ENCODE measurements at regions not wholly inside any gene's neighbourhood (a gene's known extent, or its start where the extent isn't known, plus 50 kb on each side); places are given as distances from the start of the nearest gene placed in this dataset.
A peak's percentile ranks its signal among the peaks of the same experiment; 100 is the strongest.

DNA sequence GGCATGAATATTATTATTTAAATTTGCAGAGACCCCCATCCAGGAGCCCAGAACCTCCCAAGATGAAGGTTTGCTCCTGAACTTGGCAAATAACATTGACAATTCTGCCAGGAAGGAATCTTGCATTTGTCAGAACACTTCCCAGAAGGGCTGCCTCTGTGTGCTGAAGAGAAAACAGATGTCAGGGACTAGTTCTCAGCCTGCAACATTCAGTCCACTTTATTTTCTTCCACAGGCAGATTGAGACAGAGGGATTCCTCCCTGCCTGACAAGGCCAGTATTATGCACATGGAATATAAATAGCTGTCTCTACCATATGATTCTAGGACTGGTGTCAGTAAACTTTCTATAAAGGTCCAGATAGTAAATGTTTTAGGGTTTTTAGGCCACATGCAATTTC is 171.5 kb upstream of the SIX2 start:
- H3K27ac ChIP-seq (ENCODE audit: low read depth in 1 of 2, low read length in 2 of 2), result no peak overlapping the region
- H3K27ac Mint-ChIP-seq, result no peak overlapping the region
- peaks cover 11 to 13% of the 10 kb centered on the region in 2 donors for H3K4me1 ChIP-seq (ENCODE audit: control insufficient read depth in 1 of 2, insufficient read depth in 2 of 2, low read length in 2 of 2)
- intact Hi-C loops (cut with micrococcal nuclease), result no loop called here
- TF ChIP-seq, protein P1, sequence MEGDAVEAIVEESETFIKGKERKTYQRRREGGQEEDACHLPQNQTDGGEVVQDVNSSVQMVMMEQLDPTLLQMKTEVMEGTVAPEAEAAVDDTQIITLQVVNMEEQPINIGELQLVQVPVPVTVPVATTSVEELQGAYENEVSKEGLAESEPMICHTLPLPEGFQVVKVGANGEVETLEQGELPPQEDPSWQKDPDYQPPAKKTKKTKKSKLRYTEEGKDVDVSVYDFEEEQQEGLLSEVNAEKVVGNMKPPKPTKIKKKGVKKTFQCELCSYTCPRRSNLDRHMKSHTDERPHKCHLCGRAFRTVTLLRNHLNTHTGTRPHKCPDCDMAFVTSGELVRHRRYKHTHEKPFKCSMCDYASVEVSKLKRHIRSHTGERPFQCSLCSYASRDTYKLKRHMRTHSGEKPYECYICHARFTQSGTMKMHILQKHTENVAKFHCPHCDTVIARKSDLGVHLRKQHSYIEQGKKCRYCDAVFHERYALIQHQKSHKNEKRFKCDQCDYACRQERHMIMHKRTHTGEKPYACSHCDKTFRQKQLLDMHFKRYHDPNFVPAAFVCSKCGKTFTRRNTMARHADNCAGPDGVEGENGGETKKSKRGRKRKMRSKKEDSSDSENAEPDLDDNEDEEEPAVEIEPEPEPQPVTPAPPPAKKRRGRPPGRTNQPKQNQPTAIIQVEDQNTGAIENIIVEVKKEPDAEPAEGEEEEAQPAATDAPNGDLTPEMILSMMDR (IDR thresholded peaks at IDR 0.05), result no peak
- H3K4me3 Mint-ChIP-seq, result no peak overlapping the region
- no peaks in the 10 kb centered on the region for H4K20me1 ChIP-seq (ENCODE audit: insufficient read depth, low read length)
- H2AFZ ChIP-seq (ENCODE audit: insufficient read depth, low read depth, low read length, poor library complexity, severe bottlenecking), result no peak overlapping the region
- peaks cover 2 to 10% (median 7%) of the 10 kb centered on the region in 7 donors for H3K9me3 Mint-ChIP-seq
- no peaks in the 10 kb centered on the region for H3K79me2 ChIP-seq (ENCODE audit: insufficient read depth, low read length)
- no peaks in the 10 kb centered on the region for H3K36me3 ChIP-seq (replicated peaks in 1 of 2; ENCODE audit: control insufficient read depth in 1 of 2, insufficient read depth in 2 of 2, low read length in 2 of 2)
- no peaks in the 10 kb centered on the region for H3K36me3 Mint-ChIP-seq
- no peak overlapping the region for H3K9ac ChIP-seq (ENCODE audit: insufficient read depth, low read length, poor library complexity, severe bottlenecking)
- DNase-seq, result no peak
- H3K27me3 ChIP-seq (ENCODE audit: control insufficient read depth in 2 of 2, insufficient read depth in 2 of 2, low read length in 2 of 2), result peaks cover 15 to 24% of the 10 kb centered on the region in 2 donors
- no peaks in the 10 kb centered on the region for H3K9me3 ChIP-seq (replicated peaks in 1 of 2; ENCODE audit: control insufficient read depth in 1 of 2, insufficient read depth in 1 of 2, low read length in 2 of 2)
- peaks cover 20 to 60% (median 36%) of the 10 kb centered on the region in 3 donors for H3K27me3 Mint-ChIP-seq (ENCODE audit: low read depth in 3 of 3)
- H3K4me1 Mint-ChIP-seq, result peaks cover 19% of the 10 kb centered on the region
- H3K4me3 ChIP-seq (replicated peaks in 1 of 3; ENCODE audit: low read depth in 2 of 3, low read length in 3 of 3), result no peak overlapping the region
- no peak overlapping the region for H3K4me2 ChIP-seq (replicated peaks; ENCODE audit: extremely low read depth, low read length, poor library complexity, severe bottlenecking)

DNA sequence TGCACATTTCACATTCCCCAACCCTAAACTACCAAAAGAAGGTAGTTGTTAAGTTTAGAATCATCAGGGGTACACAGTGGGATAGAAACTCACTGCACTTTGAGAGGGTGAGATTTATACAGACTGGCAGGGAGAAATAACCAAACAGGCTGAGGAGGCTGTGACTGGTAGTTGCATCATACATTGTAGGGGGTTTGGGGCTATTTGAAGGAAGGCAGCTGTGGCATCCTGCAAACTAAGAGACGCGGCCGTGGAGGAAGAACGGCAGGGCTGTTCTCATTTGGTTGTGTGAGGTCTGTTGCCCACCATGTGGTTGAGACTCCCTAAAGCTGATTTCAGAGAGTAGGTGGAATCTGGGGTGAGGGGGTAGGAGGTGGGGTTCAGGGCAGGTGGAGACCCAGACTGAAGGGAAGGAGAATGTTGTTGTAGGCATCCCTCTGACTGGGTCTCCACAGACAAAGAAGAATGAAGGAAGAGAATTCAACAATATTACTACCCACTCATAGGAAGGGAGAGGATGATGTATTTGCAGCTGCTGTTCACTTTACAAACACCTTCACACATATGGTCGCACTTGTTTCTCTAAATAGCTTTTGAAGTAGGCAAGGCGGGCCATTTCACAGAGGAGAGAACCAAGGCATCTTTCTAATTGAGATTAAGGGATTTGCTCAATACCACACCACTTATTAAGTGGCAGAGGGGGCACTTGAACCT is 170.9 kb upstream of the SIX2 start:
- Mint-ChIP-seq H3K4me3 (peak overlapping the region in 1 of 2 donors; percentile 1), H3K27me3 (ENCODE audit: low read depth in 3 of 3) (peaks cover 24 to 64% (median 36%) of the 10 kb centered on the region in 3 donors), H3K9me3 (peaks cover 2 to 10% (median 7%) of the 10 kb centered on the region in 7 donors), H3K36me3 (no peaks in the 10 kb centered on the region), H3K4me1 (peaks cover 19% of the 10 kb centered on the region), H3K27ac (peak overlapping the region in 1 of 7 donors; percentile 1)
- Histone ChIP-seq H3K4me3 (replicated peaks in 1 of 3; ENCODE audit: low read depth in 2 of 3, low read length in 3 of 3) (no peak overlapping the region), H3K79me2 (ENCODE audit: insufficient read depth, low read length) (no peaks in the 10 kb centered on the region), H3K27ac (ENCODE audit: low read depth in 1 of 2, low read length in 2 of 2) (no peak overlapping the region), H3K36me3 (replicated peaks in 1 of 2; ENCODE audit: control insufficient read depth in 1 of 2, insufficient read depth in 2 of 2, low read length in 2 of 2) (no peaks in the 10 kb centered on the region), H3K9me3 (replicated peaks in 1 of 2; ENCODE audit: control insufficient read depth in 1 of 2, insufficient read depth in 1 of 2, low read length in 2 of 2) (no peaks in the 10 kb centered on the region), H3K27me3 (ENCODE audit: control insufficient read depth in 2 of 2, insufficient read depth in 2 of 2, low read length in 2 of 2) (peaks cover 15 to 26% of the 10 kb centered on the region in 2 donors), H2AFZ (ENCODE audit: insufficient read depth, low read depth, low read length, poor library complexity, severe bottlenecking) (no peak overlapping the region), H4K20me1 (ENCODE audit: insufficient read depth, low read length) (no peaks in the 10 kb centered on the region), H3K9ac (ENCODE audit: insufficient read depth, low read length, poor library complexity, severe bottlenecking) (no peak overlapping the region), H3K4me2 (replicated peaks; ENCODE audit: extremely low read depth, low read length, poor library complexity, severe bottlenecking) (no peak overlapping the region), H3K4me1 (ENCODE audit: control insufficient read depth in 1 of 2, insufficient read depth in 2 of 2, low read length in 2 of 2) (peaks cover 11 to 13% of the 10 kb centered on the region in 2 donors)
- WGBS (ENCODE audit: insufficient coverage), result 0% methylated on average over 4 of the region's 6 CpGs
- no peak for DNase-seq
- TF ChIP-seq, protein P1 (IDR thresholded peaks at IDR 0.05), result no peak
- intact Hi-C loops (cut with micrococcal nuclease), result no loop called here

Data from CD14-positive monocyte (primary cell).